GM23338 (cell line): ENCODE measurements at regions not wholly inside any gene's neighbourhood (a gene's known extent, or its start where the extent isn't known, plus 50 kb on each side); places are given as distances from the start of the nearest gene placed in this dataset.

Experiments used
- EZH2 ChIP-seq: fragments of 200-600 bp; sonication (generic); IDR thresholded peaks from one replicate; pipeline ENCODE4 v1.8.0; 2017; ENCODE audit warnings: antibody characterized with exemption, mild to moderate bottlenecking, low read depth; ENCODE audit not compliant: unreplicated experiment
- EZH2phosphoT487 ChIP-seq: fragments of 200-600 bp; sonication (generic); IDR thresholded peaks from one replicate; pipeline ENCODE4 v1.8.1; 2018; ENCODE audit warnings: antibody characterized with exemption; ENCODE audit not compliant: unreplicated experiment
- JUNB ChIP-seq: IDR thresholded peaks from one replicate; pipeline ENCODE4 v1.6.1; 2016; ENCODE audit warnings: antibody characterized with exemption; ENCODE audit not compliant: unreplicated experiment
- POLR2AphosphoS5 ChIP-seq: IDR thresholded peaks from 2 replicates; pipeline ENCODE4 v1.6.1; 2016; ENCODE audit warnings: antibody characterized with exemption, low read depth
- STAT1 ChIP-seq: IDR thresholded peaks from one replicate; pipeline ENCODE4 v1.6.1; 2016; ENCODE audit warnings: antibody characterized with exemption; ENCODE audit not compliant: unreplicated experiment
- ZNF331 ChIP-seq: fragments of 250-450 bp; sonication (Bioruptor Pico); IDR thresholded peaks from 2 replicates; pipeline ENCODE4 v1.5.0; 2020; ENCODE audit warnings: low read depth, mild to moderate bottlenecking, moderate library complexity
- TF ChIP-seq, protein P1 (sequence below), 2 experiments: fragments of 200-600 bp in 1 of 2; sonication (generic) in 1 of 2; conservative IDR thresholded peaks; 2 replicates each; pipeline versions ENCODE4 v1.5.1 to v1.6.1; 2016 to 2017; ENCODE audit warnings: antibody characterized with exemption in 2 of 2, low read depth in 2 of 2, mild to moderate bottlenecking in 2 of 2, moderate library complexity in 1 of 2
- TF ChIP-seq, protein P2 (sequence below): IDR thresholded peaks from one replicate; pipeline ENCODE4 v1.6.1; 2018; ENCODE audit warnings: antibody characterized with exemption; ENCODE audit not compliant: unreplicated experiment

DNA sequence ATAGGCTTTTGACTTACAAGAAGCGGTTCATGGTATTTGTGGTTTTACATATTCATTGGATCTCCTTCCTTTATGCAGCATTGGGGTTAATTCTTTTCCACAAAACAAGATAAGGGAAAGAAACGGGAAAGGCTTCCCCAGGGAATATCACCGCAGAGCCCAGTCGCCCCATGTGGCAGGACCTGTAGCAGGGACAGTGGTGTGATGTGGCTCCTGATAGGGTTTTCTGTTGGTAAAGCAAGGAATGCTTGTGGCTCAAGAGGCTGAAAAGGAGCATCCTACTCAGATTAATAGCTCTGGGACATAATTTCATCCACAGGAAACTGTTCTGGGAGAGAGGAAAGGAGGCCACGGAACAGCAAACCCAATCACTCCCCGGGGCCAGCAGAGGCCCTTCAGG lies 699.9 kb downstream of the MTRR start:
- TF ChIP-seq, protein P1, sequence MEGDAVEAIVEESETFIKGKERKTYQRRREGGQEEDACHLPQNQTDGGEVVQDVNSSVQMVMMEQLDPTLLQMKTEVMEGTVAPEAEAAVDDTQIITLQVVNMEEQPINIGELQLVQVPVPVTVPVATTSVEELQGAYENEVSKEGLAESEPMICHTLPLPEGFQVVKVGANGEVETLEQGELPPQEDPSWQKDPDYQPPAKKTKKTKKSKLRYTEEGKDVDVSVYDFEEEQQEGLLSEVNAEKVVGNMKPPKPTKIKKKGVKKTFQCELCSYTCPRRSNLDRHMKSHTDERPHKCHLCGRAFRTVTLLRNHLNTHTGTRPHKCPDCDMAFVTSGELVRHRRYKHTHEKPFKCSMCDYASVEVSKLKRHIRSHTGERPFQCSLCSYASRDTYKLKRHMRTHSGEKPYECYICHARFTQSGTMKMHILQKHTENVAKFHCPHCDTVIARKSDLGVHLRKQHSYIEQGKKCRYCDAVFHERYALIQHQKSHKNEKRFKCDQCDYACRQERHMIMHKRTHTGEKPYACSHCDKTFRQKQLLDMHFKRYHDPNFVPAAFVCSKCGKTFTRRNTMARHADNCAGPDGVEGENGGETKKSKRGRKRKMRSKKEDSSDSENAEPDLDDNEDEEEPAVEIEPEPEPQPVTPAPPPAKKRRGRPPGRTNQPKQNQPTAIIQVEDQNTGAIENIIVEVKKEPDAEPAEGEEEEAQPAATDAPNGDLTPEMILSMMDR (conservative IDR thresholded peaks at IDR 0.05; ENCODE audit: low read depth in 2 of 2) = no peak
- no peak for TF ChIP-seq STAT1
- no peak for TF ChIP-seq EZH2phosphoT487
- TF ChIP-seq POLR2AphosphoS5 = no peak
- TF ChIP-seq, protein P2, sequence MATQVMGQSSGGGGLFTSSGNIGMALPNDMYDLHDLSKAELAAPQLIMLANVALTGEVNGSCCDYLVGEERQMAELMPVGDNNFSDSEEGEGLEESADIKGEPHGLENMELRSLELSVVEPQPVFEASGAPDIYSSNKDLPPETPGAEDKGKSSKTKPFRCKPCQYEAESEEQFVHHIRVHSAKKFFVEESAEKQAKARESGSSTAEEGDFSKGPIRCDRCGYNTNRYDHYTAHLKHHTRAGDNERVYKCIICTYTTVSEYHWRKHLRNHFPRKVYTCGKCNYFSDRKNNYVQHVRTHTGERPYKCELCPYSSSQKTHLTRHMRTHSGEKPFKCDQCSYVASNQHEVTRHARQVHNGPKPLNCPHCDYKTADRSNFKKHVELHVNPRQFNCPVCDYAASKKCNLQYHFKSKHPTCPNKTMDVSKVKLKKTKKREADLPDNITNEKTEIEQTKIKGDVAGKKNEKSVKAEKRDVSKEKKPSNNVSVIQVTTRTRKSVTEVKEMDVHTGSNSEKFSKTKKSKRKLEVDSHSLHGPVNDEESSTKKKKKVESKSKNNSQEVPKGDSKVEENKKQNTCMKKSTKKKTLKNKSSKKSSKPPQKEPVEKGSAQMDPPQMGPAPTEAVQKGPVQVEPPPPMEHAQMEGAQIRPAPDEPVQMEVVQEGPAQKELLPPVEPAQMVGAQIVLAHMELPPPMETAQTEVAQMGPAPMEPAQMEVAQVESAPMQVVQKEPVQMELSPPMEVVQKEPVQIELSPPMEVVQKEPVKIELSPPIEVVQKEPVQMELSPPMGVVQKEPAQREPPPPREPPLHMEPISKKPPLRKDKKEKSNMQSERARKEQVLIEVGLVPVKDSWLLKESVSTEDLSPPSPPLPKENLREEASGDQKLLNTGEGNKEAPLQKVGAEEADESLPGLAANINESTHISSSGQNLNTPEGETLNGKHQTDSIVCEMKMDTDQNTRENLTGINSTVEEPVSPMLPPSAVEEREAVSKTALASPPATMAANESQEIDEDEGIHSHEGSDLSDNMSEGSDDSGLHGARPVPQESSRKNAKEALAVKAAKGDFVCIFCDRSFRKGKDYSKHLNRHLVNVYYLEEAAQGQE = no peak
- no peak for TF ChIP-seq EZH2
- no peak for TF ChIP-seq ZNF331 (CRISPR knock-in tag)
- no peak for TF ChIP-seq JUNB
